IMR-90 (cell line): ENCODE measurements at regions not wholly inside any gene's neighbourhood (a gene's known extent, or its start where the extent isn't known, plus 50 kb on each side); places are given as distances from the start of the nearest gene placed in this dataset.

ENCODE experiments used
- ATAC-seq: fragments of 200-7000 bp; cut with Tn5 transposase; 2 replicates; pipeline ENCODE4 v1.9.1; 2020; ENCODE audit warnings: low read depth, mild to moderate bottlenecking, moderate library complexity
- BruUV-seq: library from RNA; stranded (reverse); fragments of 400-500 nt; replicated peaks from 2 replicates; lab custom pipeline; 2021; lab: Mats Ljungman, UMichigan
- CTCF ChIA-PET: fragments of 300-600 bp; formaldehyde crosslinking; extraction: SDS; loops from one replicate; lab custom pipeline; 2021; ENCODE audit warnings: antibody characterized with exemption; lab: Yijun Ruan, JAX
- POLR2A ChIA-PET: fragments of 300-600 bp; sonication (Branson Sonifier 250); formaldehyde crosslinking; loops from one replicate; lab custom pipeline; 2022; ENCODE audit warnings: antibody characterized with exemption; ENCODE audit not compliant: unreplicated experiment; lab: Charles Lee
- DNase-seq: peaks from one replicate; pipeline ENCODE4 v3.0.0; 2013
- H2AFZ ChIP-seq: replicated peaks from 2 replicates; pipeline ENCODE3; 2013; ENCODE audit warnings: low read length, mild to moderate bottlenecking; ENCODE audit not compliant: poor library complexity
- H2AK5ac ChIP-seq: 2 replicates; pipeline ENCODE4 v1.6.1; 2013; ENCODE audit warnings: low read depth, low read length, inconsistent platforms
- H2AK9ac ChIP-seq: replicated peaks from 2 replicates; pipeline ENCODE3; 2013; ENCODE audit warnings: mild to moderate bottlenecking, low read depth, low read length, moderate library complexity; ENCODE audit not compliant: poor library complexity
- H2BK120ac ChIP-seq: 2 replicates; pipeline ENCODE4 v1.6.1; 2013; ENCODE audit warnings: low read depth, low read length, inconsistent platforms
- H2BK15ac ChIP-seq: 3 replicates; pipeline ENCODE4 v1.6.1; 2013; ENCODE audit warnings: low read depth, low read length, inconsistent platforms
- H2BK20ac ChIP-seq: 2 replicates; pipeline ENCODE4 v1.6.1; 2013; ENCODE audit warnings: low read depth, mild to moderate bottlenecking, inconsistent platforms, low read length, moderate library complexity
- H2BK5ac ChIP-seq: 2 replicates; pipeline ENCODE4 v1.6.1; 2013; ENCODE audit warnings: mild to moderate bottlenecking, low read depth, low read length, inconsistent platforms; ENCODE audit not compliant: poor library complexity, severe bottlenecking
- H3K14ac ChIP-seq: replicated peaks from 2 replicates; pipeline ENCODE4 v1.6.1; 2013; ENCODE audit warnings: low read depth, low read length, inconsistent platforms
- H3K18ac ChIP-seq: 2 replicates; pipeline ENCODE4 v1.6.1; 2013; ENCODE audit warnings: low read depth, low read length, control low read depth
- H3K23ac ChIP-seq: 2 replicates; pipeline ENCODE4 v1.6.1; 2013; ENCODE audit warnings: low read depth, low read length, inconsistent platforms
- H3K27ac ChIP-seq: 2 replicates; pipeline ENCODE4 v1.5.1; 2013; ENCODE audit warnings: mild to moderate bottlenecking, control low read depth, low read length; ENCODE audit not compliant: insufficient read depth
- H3K27me3 ChIP-seq: 2 replicates; pipeline ENCODE4 v1.6.1; 2013; ENCODE audit warnings: low read length; ENCODE audit not compliant: control insufficient read depth, insufficient read depth
- H3K36me3 ChIP-seq: 2 replicates; pipeline ENCODE4 v1.6.1; 2013; ENCODE audit warnings: low read length, mixed read lengths; ENCODE audit not compliant: control insufficient read depth, insufficient read depth
- H3K4ac ChIP-seq: 2 replicates; pipeline ENCODE4 v1.6.1; 2013; ENCODE audit warnings: low read depth, low read length, inconsistent platforms
- H3K4me1 ChIP-seq: 2 replicates; pipeline ENCODE4 v1.6.1; 2013; ENCODE audit warnings: low read length, mixed read lengths; ENCODE audit not compliant: control insufficient read depth, insufficient read depth
- H3K4me2 ChIP-seq: 2 replicates; pipeline ENCODE4 v1.6.1; 2013; ENCODE audit warnings: low read depth, mild to moderate bottlenecking, control low read depth, low read length, moderate library complexity
- H3K4me3 ChIP-seq: 2 replicates; pipeline ENCODE4 v1.5.1; 2013; ENCODE audit warnings: low read depth, mild to moderate bottlenecking, control low read depth, low read length, moderate library complexity; ENCODE audit not compliant: insufficient read depth
- H3K56ac ChIP-seq: 2 replicates; pipeline ENCODE4 v1.6.1; 2013; ENCODE audit warnings: low read length, inconsistent platforms; ENCODE audit not compliant: insufficient read depth; ENCODE audit errors: extremely low read depth
- H3K79me1 ChIP-seq, 2 experiments: 2 replicates each; pipeline ENCODE4 v1.6.1; 2013; ENCODE audit warnings: low read length in 2 of 2, inconsistent platforms in 1 of 2, low read depth in 1 of 2
- H3K9ac ChIP-seq: 2 replicates; pipeline ENCODE4 v1.6.1; 2013; ENCODE audit warnings: low read depth, low read length, control low read depth
- H3K9me1 ChIP-seq: 2 replicates; pipeline ENCODE4 v1.6.1; 2013; ENCODE audit warnings: low read length, inconsistent platforms; ENCODE audit not compliant: insufficient read depth
- H3K9me3 ChIP-seq: 2 replicates; pipeline ENCODE4 v1.6.1; 2013; ENCODE audit warnings: low read length; ENCODE audit not compliant: control insufficient read depth, insufficient read depth
- H4K20me1 ChIP-seq: 2 replicates; pipeline ENCODE4 v1.6.1; 2013; ENCODE audit warnings: low read length, inconsistent platforms; ENCODE audit not compliant: insufficient read depth
- H4K5ac ChIP-seq: 2 replicates; pipeline ENCODE4 v1.6.1; 2013; ENCODE audit warnings: mild to moderate bottlenecking, low read depth, low read length, control low read depth
- H4K8ac ChIP-seq, 2 experiments: 2 replicates each; pipeline ENCODE4 v1.6.1; 2013; ENCODE audit warnings: low read depth in 2 of 2, low read length in 2 of 2, control low read depth in 1 of 2, inconsistent platforms in 1 of 2
- H4K91ac ChIP-seq: 2 replicates; pipeline ENCODE4 v1.6.1; 2013; ENCODE audit warnings: low read depth, low read length, inconsistent platforms; ENCODE audit not compliant: insufficient read depth
- FOS ChIP-seq: fragments of 150-350 bp; IDR thresholded peaks from 2 replicates; pipeline ENCODE4 v1.6.1; 2016; ENCODE audit warnings: low read depth, low read length
- MAZ ChIP-seq: IDR thresholded peaks from 2 replicates; pipeline ENCODE4 v1.6.1; 2012; ENCODE audit warnings: low read depth, mild to moderate bottlenecking, low read length, improper control_type of control experiment, moderate library complexity, borderline replicate concordance
- MXI1 ChIP-seq: IDR thresholded peaks from 2 replicates; pipeline ENCODE4 v1.6.1; 2012; ENCODE audit warnings: low read depth, mild to moderate bottlenecking, low read length, moderate library complexity, borderline replicate concordance
- NFE2L2 ChIP-seq: fragments of 150-350 bp; IDR thresholded peaks from 2 replicates; pipeline ENCODE4 v1.6.1; 2016; ENCODE audit warnings: low read depth, mild to moderate bottlenecking, low read length
- POLR2A ChIP-seq: IDR thresholded peaks from 2 replicates; pipeline ENCODE4 v1.6.1; 2012; ENCODE audit warnings: mild to moderate bottlenecking, low read depth, low read length
- RFX5 ChIP-seq: IDR thresholded peaks from 2 replicates; pipeline ENCODE4 v1.8.0; 2012; ENCODE audit warnings: low read depth, mild to moderate bottlenecking, low read length, moderate library complexity
- SMC3 ChIP-seq: fragments of 150-350 bp; IDR thresholded peaks from 2 replicates; pipeline ENCODE4 v1.6.1; 2016; ENCODE audit warnings: low read depth, mild to moderate bottlenecking, antibody characterized with exemption, low read length, moderate library complexity
- WGBS, 2 experiments: methylation state at CpG; one replicate each; pipeline versions ENCODE4 v1.1.5 to v1.1.7; 2013; ENCODE audit warnings: missing lambda C conversion rate in 2 of 2; ENCODE audit not compliant: insufficient read length in 1 of 2; ENCODE audit errors: extremely low coverage in 2 of 2; 5-methylcytosine and 5-hydroxymethylcytosine counted together
- dilution Hi-C: fragments of 300-500 bp; cut with HindIII; formaldehyde crosslinking; loops from one replicate; pipeline ENCODE4 v1.14.3; 2018; ENCODE audit warnings: low sequenced_read_pairs; ENCODE audit not compliant: unreplicated experiment
- in situ Hi-C: fragments of 300-500 bp; cut with MboI; formaldehyde crosslinking; loops from 3 replicates; pipeline ENCODE4 v1.14.3; 2019; ENCODE audit warnings: low sequenced_read_pairs, inconsistent platforms, mixed read lengths
- intact Hi-C: fragments of 100-400 bp; cut with micrococcal nuclease; formaldehyde crosslinking; loops from 2 replicates; pipeline ENCODE4 v1.10.0; 2022
- TF ChIP-seq, protein P1 (sequence below): conservative IDR thresholded peaks from 2 replicates; pipeline ENCODE4 v1.5.1; 2012; ENCODE audit warnings: mild to moderate bottlenecking, low read depth, low read length, improper control_type of control experiment
- TF ChIP-seq, protein P2 (sequence below): fragments of 150-350 bp; IDR thresholded peaks from 2 replicates; pipeline ENCODE4 v1.6.1; 2016; ENCODE audit warnings: low read depth, mild to moderate bottlenecking, low read length, moderate library complexity, borderline replicate concordance

DNA sequence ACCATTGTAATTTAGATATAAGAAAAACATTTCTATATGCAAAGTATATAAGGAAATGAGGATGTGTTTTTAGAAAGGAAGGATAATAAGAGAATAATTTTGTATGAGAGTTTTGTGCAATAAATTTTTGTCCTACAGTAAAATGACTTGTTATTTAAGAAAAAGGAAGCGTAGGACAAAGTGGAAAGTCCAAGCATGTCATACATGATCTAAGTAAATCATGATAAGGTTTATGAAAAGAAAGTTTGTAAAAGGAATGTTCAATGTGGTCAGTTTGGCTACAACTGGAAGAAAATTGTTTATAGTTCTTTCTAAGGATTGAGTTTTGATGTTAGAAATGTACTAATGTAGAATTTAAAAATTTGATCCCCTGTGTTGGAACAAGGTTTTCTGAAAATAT lies 222.3 kb downstream of the KATNAL1 start:
- H3K18ac ChIP-seq, result no peak overlapping the region
- H3K36me3 ChIP-seq, result no peaks in the 10 kb centered on the region
- BruUV-seq, result no TSS peak
- H4K91ac ChIP-seq, result no peak overlapping the region
- no peak overlapping the region for H2BK5ac ChIP-seq
- no peaks in the 10 kb centered on the region for H4K20me1 ChIP-seq
- DNase-seq, result peak; percentile 17
- TF ChIP-seq, protein P1, sequence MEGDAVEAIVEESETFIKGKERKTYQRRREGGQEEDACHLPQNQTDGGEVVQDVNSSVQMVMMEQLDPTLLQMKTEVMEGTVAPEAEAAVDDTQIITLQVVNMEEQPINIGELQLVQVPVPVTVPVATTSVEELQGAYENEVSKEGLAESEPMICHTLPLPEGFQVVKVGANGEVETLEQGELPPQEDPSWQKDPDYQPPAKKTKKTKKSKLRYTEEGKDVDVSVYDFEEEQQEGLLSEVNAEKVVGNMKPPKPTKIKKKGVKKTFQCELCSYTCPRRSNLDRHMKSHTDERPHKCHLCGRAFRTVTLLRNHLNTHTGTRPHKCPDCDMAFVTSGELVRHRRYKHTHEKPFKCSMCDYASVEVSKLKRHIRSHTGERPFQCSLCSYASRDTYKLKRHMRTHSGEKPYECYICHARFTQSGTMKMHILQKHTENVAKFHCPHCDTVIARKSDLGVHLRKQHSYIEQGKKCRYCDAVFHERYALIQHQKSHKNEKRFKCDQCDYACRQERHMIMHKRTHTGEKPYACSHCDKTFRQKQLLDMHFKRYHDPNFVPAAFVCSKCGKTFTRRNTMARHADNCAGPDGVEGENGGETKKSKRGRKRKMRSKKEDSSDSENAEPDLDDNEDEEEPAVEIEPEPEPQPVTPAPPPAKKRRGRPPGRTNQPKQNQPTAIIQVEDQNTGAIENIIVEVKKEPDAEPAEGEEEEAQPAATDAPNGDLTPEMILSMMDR, result no peak
- TF ChIP-seq POLR2A (no peak), NFE2L2 (no peak), RFX5 (no peak), MAZ (no peak), SMC3 (no peak), MXI1 (no peak), FOS (no peak)
- TF ChIP-seq, protein P2, sequence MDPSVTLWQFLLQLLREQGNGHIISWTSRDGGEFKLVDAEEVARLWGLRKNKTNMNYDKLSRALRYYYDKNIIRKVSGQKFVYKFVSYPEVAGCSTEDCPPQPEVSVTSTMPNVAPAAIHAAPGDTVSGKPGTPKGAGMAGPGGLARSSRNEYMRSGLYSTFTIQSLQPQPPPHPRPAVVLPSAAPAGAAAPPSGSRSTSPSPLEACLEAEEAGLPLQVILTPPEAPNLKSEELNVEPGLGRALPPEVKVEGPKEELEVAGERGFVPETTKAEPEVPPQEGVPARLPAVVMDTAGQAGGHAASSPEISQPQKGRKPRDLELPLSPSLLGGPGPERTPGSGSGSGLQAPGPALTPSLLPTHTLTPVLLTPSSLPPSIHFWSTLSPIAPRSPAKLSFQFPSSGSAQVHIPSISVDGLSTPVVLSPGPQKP, result no peak
- in situ Hi-C loops, result no loop called here
- no peak for ATAC-seq
- no peak overlapping the region for H3K9ac ChIP-seq
- no peak overlapping the region for H3K4me3 ChIP-seq
- H2AK5ac ChIP-seq, result no peak overlapping the region
- WGBS, 2 experiments, result no CpG with 5 or more reads among the region's 1 CpG
- H3K56ac ChIP-seq, result no peak overlapping the region
- POLR2A ChIA-PET, result no interaction called here
- H3K14ac ChIP-seq, result no peak overlapping the region
- no peak overlapping the region for H2BK120ac ChIP-seq
- no peak overlapping the region for H3K23ac ChIP-seq
- H3K27me3 ChIP-seq, result peaks cover 13% of the 10 kb centered on the region
- CTCF ChIA-PET, result no interaction called here
- no peaks in the 10 kb centered on the region for H3K9me1 ChIP-seq
- H4K5ac ChIP-seq, result no peak overlapping the region
- peaks cover 4% of the 10 kb centered on the region for H3K9me3 ChIP-seq
- no peak overlapping the region for H2AFZ ChIP-seq
- no peak overlapping the region for H2BK15ac ChIP-seq
- dilution Hi-C loops, result no loop called here
- intact Hi-C loops, result no loop called here
- no peak overlapping the region for H3K4me2 ChIP-seq
- no peak overlapping the region for H3K27ac ChIP-seq
- H3K4me1 ChIP-seq, result no peaks in the 10 kb centered on the region
- H3K79me1 ChIP-seq, result no peaks in the 10 kb centered on the region
- no peak overlapping the region for H4K8ac ChIP-seq
- H2AK9ac ChIP-seq, result no peak overlapping the region
- H3K4ac ChIP-seq, result no peak overlapping the region
- H2BK20ac ChIP-seq, result no peak overlapping the region
